WTC11 (cell line): ENCODE measurements at regions not wholly inside any gene's neighbourhood (a gene's known extent, or its start where the extent isn't known, plus 50 kb on each side); places are given as distances from the start of the nearest gene placed in this dataset.
A peak's percentile ranks its signal among the peaks of the same experiment; 100 is the strongest.

Experiments
- ATAC-seq: fragments of 200-7000 bp; cut with Tn5 transposase; 2 replicates; pipeline ENCODE4 v1.10.0; 2021; ENCODE audit warnings: mild to moderate bottlenecking, moderate library complexity
- CTCF ChIA-PET: fragments of 300-600 bp; sonication (Branson Sonifier 250); formaldehyde crosslinking; loops from one replicate; lab custom pipeline; 2021; ENCODE audit warnings: antibody characterized with exemption; lab: Charles Lee
- POLR2A ChIA-PET: fragments of 350-600 bp; sonication (Branson Sonifier 250); formaldehyde crosslinking; loops from one replicate; lab custom pipeline; 2021; ENCODE audit warnings: antibody characterized with exemption; lab: Charles Lee
- DNase-seq: peaks from one replicate; pipeline ENCODE4 v3.0.0; 2021; ENCODE audit warnings: low spot score
- H3K27ac Mint-ChIP-seq: 2 replicates; pipeline ENCODE4 v1.8.0; 2021; ENCODE audit warnings: mixed read lengths
- H3K27me3 Mint-ChIP-seq: 2 replicates; pipeline ENCODE4 v1.8.0; 2021; ENCODE audit warnings: low read depth, mild to moderate bottlenecking, moderate library complexity, mixed read lengths
- H3K36me3 Mint-ChIP-seq: 2 replicates; pipeline ENCODE4 v1.8.0; 2021; ENCODE audit warnings: mixed read lengths
- H3K4me1 Mint-ChIP-seq: 2 replicates; pipeline ENCODE4 v1.8.0; 2022; ENCODE audit warnings: mixed read lengths
- H3K4me3 Mint-ChIP-seq: 2 replicates; pipeline ENCODE4 v1.8.0; 2021; ENCODE audit warnings: mild to moderate bottlenecking, moderate library complexity, mixed read lengths
- H3K9me3 Mint-ChIP-seq: 2 replicates; pipeline ENCODE4 v1.8.0; 2021; ENCODE audit warnings: mixed read lengths
- CBFB ChIP-seq: sonication (generic); formaldehyde crosslinking; IDR thresholded peaks from 2 replicates; pipeline ENCODE4 v1.8.1; 2022; ENCODE audit warnings: mild to moderate bottlenecking, low read depth, missing genetic modification reagents
- GABPB1 ChIP-seq: sonication (generic); formaldehyde crosslinking; IDR thresholded peaks from 2 replicates; pipeline ENCODE4 v1.8.1; 2023; ENCODE audit warnings: mild to moderate bottlenecking, missing genetic modification reagents
- HMGA2 ChIP-seq: fragments of 250-450 bp; sonication (Bioruptor Pico); IDR thresholded peaks from 2 replicates; pipeline ENCODE4 v1.4.0; 2021; ENCODE audit warnings: mild to moderate bottlenecking, moderate library complexity
- JAZF1 ChIP-seq: fragments of 250-450 bp; sonication (Bioruptor Pico); IDR thresholded peaks from 2 replicates; pipeline ENCODE4 v1.9.0; 2021; ENCODE audit warnings: moderate library complexity, mild to moderate bottlenecking, inconsistent platforms
- JUN ChIP-seq: sonication (generic); formaldehyde crosslinking; IDR thresholded peaks from 2 replicates; pipeline ENCODE4 v1.8.0; 2023; ENCODE audit warnings: mild to moderate bottlenecking, missing genetic modification reagents
- KAT7 ChIP-seq: sonication (generic); formaldehyde crosslinking; IDR thresholded peaks from 2 replicates; pipeline ENCODE4 v1.8.1; 2023; ENCODE audit warnings: missing genetic modification reagents, mild to moderate bottlenecking, borderline replicate concordance
- NFE2L1 ChIP-seq: sonication (generic); formaldehyde crosslinking; IDR thresholded peaks from 2 replicates; pipeline ENCODE4 v1.8.1; 2023; ENCODE audit warnings: missing genetic modification reagents
- NR2C2 ChIP-seq: sonication (generic); formaldehyde crosslinking; IDR thresholded peaks from 2 replicates; pipeline ENCODE4 v1.8.0; 2022; ENCODE audit warnings: mild to moderate bottlenecking, missing genetic modification reagents
- RELA ChIP-seq: sonication (generic); formaldehyde crosslinking; IDR thresholded peaks from 2 replicates; pipeline ENCODE4 v1.8.1; 2022; ENCODE audit warnings: missing genetic modification reagents, mild to moderate bottlenecking, borderline replicate concordance
- TCF7 ChIP-seq: sonication (generic); formaldehyde crosslinking; IDR thresholded peaks from 2 replicates; pipeline ENCODE4 v1.8.0; 2022; ENCODE audit warnings: mild to moderate bottlenecking, low read depth, missing genetic modification reagents, moderate library complexity
- TEAD1 ChIP-seq: sonication (generic); formaldehyde crosslinking; IDR thresholded peaks from 2 replicates; pipeline ENCODE4 v1.8.0; 2022; ENCODE audit warnings: mild to moderate bottlenecking, missing genetic modification reagents
- ZNF396 ChIP-seq: fragments of 250-450 bp; sonication (Bioruptor Pico); IDR thresholded peaks from 2 replicates; pipeline ENCODE4 v1.8.0; 2021; ENCODE audit warnings: mild to moderate bottlenecking, moderate library complexity, borderline replicate concordance
- ZNF423 ChIP-seq: fragments of 250-450 bp; sonication (Bioruptor Pico); IDR thresholded peaks from 2 replicates; pipeline ENCODE4 v2.1.2; 2022; ENCODE audit warnings: mild to moderate bottlenecking, moderate library complexity
- ZNF532 ChIP-seq: fragments of 250-450 bp; sonication (Bioruptor Pico); IDR thresholded peaks from 2 replicates; pipeline ENCODE4 v1.9.0; 2021; ENCODE audit warnings: mild to moderate bottlenecking, borderline replicate concordance
- TF ChIP-seq, protein P1 (sequence below): fragments of 250-450 bp; sonication (Bioruptor Pico); IDR thresholded peaks from 2 replicates; pipeline ENCODE4 v1.9.0; 2021; ENCODE audit warnings: mild to moderate bottlenecking
- TF ChIP-seq, protein P2 (sequence below): fragments of 250-450 bp; sonication (Bioruptor Pico); IDR thresholded peaks from 2 replicates; pipeline ENCODE4 v2.1.2; 2022; ENCODE audit warnings: mild to moderate bottlenecking, moderate library complexity
- TF ChIP-seq, protein P3 (sequence below): fragments of 200-600 bp; IDR thresholded peaks from 2 replicates; pipeline ENCODE4 v1.8.0; 2022; ENCODE audit warnings: antibody characterized with exemption
- TF ChIP-seq, protein P4 (sequence below): sonication (generic); formaldehyde crosslinking; IDR thresholded peaks from 2 replicates; pipeline ENCODE4 v1.8.1; 2022; ENCODE audit warnings: low read depth, mild to moderate bottlenecking, moderate library complexity, missing genetic modification reagents, borderline replicate concordance
- TF ChIP-seq, protein P5 (sequence below): sonication (generic); formaldehyde crosslinking; IDR thresholded peaks from 2 replicates; pipeline ENCODE4 v1.8.1; 2022; ENCODE audit warnings: mild to moderate bottlenecking, missing genetic modification reagents, moderate library complexity, borderline replicate concordance

DNA sequence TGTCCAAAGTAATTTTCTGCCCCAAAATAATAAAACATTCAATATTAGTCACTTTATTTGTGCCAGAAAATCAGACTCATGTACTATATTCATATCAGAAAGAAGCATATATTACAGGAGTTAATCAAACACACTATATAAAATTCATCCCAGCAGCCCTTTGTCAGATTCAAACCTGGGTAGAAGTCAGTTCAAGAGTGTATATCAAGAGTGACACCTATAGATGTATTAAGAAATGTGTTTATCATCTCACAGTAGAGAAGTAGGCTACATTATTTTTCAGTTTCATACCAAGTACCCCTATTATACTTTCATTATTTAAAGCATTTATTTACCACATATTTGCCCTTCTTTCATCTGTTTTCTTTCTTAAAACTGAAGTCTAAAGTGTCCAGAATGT lies 193.2 kb upstream of the DDX18 start:
- Mint-ChIP-seq H3K4me3 (peak overlapping the region; percentile 89), H3K27me3 (peaks cover 3% of the 10 kb centered on the region; the same call in 1 of the 2 replicates), H3K36me3 (peaks cover 8% of the 10 kb centered on the region), H3K27ac (peak overlapping the region; percentile 7; the same call in 1 of the 2 replicates), H3K4me1 (peaks cover 53% of the 10 kb centered on the region), H3K9me3 (0 out of 2 replicates have a peak, but pooled peaks cover 7% of the 10 kb centered on the region)
- ChIA-PET POLR2A (no interaction called here), CTCF (interaction anchor here (0.6 kb wide), 1 partner anchor 38 kb away, joined by 4 read pairs; no protein-coding TSS in a partner anchor)
- ATAC-seq (no peak), DNase-seq (no peak)
- TF ChIP-seq, protein P1, sequence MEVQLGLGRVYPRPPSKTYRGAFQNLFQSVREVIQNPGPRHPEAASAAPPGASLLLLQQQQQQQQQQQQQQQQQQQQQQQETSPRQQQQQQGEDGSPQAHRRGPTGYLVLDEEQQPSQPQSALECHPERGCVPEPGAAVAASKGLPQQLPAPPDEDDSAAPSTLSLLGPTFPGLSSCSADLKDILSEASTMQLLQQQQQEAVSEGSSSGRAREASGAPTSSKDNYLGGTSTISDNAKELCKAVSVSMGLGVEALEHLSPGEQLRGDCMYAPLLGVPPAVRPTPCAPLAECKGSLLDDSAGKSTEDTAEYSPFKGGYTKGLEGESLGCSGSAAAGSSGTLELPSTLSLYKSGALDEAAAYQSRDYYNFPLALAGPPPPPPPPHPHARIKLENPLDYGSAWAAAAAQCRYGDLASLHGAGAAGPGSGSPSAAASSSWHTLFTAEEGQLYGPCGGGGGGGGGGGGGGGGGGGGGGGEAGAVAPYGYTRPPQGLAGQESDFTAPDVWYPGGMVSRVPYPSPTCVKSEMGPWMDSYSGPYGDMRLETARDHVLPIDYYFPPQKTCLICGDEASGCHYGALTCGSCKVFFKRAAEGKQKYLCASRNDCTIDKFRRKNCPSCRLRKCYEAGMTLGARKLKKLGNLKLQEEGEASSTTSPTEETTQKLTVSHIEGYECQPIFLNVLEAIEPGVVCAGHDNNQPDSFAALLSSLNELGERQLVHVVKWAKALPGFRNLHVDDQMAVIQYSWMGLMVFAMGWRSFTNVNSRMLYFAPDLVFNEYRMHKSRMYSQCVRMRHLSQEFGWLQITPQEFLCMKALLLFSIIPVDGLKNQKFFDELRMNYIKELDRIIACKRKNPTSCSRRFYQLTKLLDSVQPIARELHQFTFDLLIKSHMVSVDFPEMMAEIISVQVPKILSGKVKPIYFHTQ (CRISPR knock-in tag) = no peak
- TF ChIP-seq, protein P2, sequence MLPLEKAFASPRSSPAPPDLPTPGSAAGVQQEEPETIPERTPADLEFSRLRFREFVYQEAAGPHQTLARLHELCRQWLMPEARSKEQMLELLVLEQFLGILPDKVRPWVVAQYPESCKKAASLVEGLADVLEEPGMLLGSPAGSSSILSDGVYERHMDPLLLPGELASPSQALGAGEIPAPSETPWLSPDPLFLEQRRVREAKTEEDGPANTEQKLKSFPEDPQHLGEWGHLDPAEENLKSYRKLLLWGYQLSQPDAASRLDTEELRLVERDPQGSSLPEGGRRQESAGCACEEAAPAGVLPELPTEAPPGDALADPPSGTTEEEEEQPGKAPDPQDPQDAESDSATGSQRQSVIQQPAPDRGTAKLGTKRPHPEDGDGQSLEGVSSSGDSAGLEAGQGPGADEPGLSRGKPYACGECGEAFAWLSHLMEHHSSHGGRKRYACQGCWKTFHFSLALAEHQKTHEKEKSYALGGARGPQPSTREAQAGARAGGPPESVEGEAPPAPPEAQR = no peak
- TF ChIP-seq TCF7 (CRISPR knock-in tag) (no peak), ZNF532 (CRISPR knock-in tag) (no peak), RELA (CRISPR knock-in tag) (no peak), ZNF396 (CRISPR knock-in tag) (no peak), ZNF423 (CRISPR knock-in tag) (no peak), GABPB1 (CRISPR knock-in tag) (no peak), CBFB (CRISPR knock-in tag) (no peak), KAT7 (CRISPR knock-in tag) (no peak), NFE2L1 (CRISPR knock-in tag) (no peak), JUN (no peak), JAZF1 (no peak), NR2C2 (CRISPR knock-in tag) (no peak), HMGA2 (CRISPR knock-in tag) (no peak), TEAD1 (CRISPR knock-in tag) (no peak)
- TF ChIP-seq, protein P3, sequence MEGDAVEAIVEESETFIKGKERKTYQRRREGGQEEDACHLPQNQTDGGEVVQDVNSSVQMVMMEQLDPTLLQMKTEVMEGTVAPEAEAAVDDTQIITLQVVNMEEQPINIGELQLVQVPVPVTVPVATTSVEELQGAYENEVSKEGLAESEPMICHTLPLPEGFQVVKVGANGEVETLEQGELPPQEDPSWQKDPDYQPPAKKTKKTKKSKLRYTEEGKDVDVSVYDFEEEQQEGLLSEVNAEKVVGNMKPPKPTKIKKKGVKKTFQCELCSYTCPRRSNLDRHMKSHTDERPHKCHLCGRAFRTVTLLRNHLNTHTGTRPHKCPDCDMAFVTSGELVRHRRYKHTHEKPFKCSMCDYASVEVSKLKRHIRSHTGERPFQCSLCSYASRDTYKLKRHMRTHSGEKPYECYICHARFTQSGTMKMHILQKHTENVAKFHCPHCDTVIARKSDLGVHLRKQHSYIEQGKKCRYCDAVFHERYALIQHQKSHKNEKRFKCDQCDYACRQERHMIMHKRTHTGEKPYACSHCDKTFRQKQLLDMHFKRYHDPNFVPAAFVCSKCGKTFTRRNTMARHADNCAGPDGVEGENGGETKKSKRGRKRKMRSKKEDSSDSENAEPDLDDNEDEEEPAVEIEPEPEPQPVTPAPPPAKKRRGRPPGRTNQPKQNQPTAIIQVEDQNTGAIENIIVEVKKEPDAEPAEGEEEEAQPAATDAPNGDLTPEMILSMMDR = no peak
- TF ChIP-seq, protein P4, sequence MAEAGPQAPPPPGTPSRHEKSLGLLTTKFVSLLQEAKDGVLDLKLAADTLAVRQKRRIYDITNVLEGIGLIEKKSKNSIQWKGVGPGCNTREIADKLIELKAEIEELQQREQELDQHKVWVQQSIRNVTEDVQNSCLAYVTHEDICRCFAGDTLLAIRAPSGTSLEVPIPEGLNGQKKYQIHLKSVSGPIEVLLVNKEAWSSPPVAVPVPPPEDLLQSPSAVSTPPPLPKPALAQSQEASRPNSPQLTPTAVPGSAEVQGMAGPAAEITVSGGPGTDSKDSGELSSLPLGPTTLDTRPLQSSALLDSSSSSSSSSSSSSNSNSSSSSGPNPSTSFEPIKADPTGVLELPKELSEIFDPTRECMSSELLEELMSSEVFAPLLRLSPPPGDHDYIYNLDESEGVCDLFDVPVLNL (CRISPR knock-in tag) = no peak
- TF ChIP-seq, protein P5, sequence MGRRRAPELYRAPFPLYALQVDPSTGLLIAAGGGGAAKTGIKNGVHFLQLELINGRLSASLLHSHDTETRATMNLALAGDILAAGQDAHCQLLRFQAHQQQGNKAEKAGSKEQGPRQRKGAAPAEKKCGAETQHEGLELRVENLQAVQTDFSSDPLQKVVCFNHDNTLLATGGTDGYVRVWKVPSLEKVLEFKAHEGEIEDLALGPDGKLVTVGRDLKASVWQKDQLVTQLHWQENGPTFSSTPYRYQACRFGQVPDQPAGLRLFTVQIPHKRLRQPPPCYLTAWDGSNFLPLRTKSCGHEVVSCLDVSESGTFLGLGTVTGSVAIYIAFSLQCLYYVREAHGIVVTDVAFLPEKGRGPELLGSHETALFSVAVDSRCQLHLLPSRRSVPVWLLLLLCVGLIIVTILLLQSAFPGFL (CRISPR knock-in tag) = no peak
